Parathyroid adenoma (tissue), 2 donors: ENCODE measurements at regions not wholly inside any gene's neighbourhood (a gene's known extent, or its start where the extent isn't known, plus 50 kb on each side); places are given as distances from the start of the nearest gene placed in this dataset.
"Not testable (repeated sequence)": the region's sequence is repeated elsewhere in the genome, so short reads cannot be mapped to it uniquely, and the experiment has no call there.

Experiments
- H2AFZ ChIP-seq: fragments of 300-600 bp; sonication (generic); one replicate; pipeline ENCODE4 v1.7.0; 2017; ENCODE audit warnings: antibody characterized with exemption, mild to moderate bottlenecking
- H3K27ac ChIP-seq: fragments of 300-600 bp; sonication (generic); one replicate; pipeline ENCODE4 v1.7.0; 2017
- H3K27me3 ChIP-seq: fragments of 300-600 bp; sonication (generic); one replicate; pipeline ENCODE4 v1.7.0; 2017; ENCODE audit warnings: low read length; ENCODE audit not compliant: control insufficient read depth, insufficient read depth
- H3K36me3 ChIP-seq: fragments of 300-600 bp; sonication (generic); one replicate; pipeline ENCODE4 v1.7.0; 2017; ENCODE audit warnings: low read length; ENCODE audit not compliant: control insufficient read depth, insufficient read depth
- H3K4me1 ChIP-seq: fragments of 300-600 bp; sonication (generic); one replicate; pipeline ENCODE4 v1.7.0; 2017; ENCODE audit warnings: control low read depth
- H3K4me2 ChIP-seq: fragments of 300-600 bp; sonication (generic); one replicate; pipeline ENCODE4 v1.7.0; 2017; ENCODE audit warnings: low read length
- H3K4me3 ChIP-seq: fragments of 300-600 bp; sonication (generic); one replicate; pipeline ENCODE4 v1.7.0; 2017; ENCODE audit warnings: low read depth, low read length
- H3K79me2 ChIP-seq: fragments of 300-600 bp; sonication (generic); one replicate; pipeline ENCODE4 v1.7.0; 2017; ENCODE audit warnings: control low read depth
- H3K9ac ChIP-seq: fragments of 300-600 bp; sonication (generic); one replicate; pipeline ENCODE4 v1.7.0; 2017; ENCODE audit warnings: mild to moderate bottlenecking
- H3K9me3 ChIP-seq: fragments of 300-600 bp; sonication (generic); one replicate; pipeline ENCODE4 v1.7.0; 2017; ENCODE audit warnings: low read length; ENCODE audit not compliant: control insufficient read depth
- TF ChIP-seq, protein P1 (sequence below): fragments of 300-600 bp; sonication (generic); IDR thresholded peaks from one replicate; pipeline ENCODE4 v1.7.0; 2017; ENCODE audit warnings: antibody characterized with exemption, mild to moderate bottlenecking
- donor health status: primary hyperparathyroidism.

DNA sequence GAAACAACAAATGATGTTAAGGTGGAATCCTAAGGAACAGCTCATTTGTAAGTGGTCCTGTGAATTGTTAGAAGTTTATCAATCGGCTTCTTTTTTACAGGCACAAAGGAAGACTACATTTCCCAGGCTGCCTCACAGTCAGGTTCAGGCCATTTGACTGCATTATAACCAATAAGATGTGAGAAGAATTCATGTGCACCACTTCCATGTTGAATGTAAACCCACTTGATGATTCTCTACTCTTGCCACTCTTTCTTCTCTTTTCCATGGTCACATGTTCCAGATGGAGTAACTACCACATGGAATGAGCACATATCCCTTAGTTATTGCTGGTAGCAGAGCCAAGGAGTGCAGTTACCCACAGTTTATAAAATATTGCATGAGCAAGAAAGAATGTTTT, 67.1 kb upstream of the GZMB start:
- Histone ChIP-seq H3K79me2 (no peaks in the 10 kb centered on the region), H3K4me1 (no peaks in the 10 kb centered on the region), H3K9ac (no peak overlapping the region), H3K4me2 (no peak overlapping the region), H3K36me3 (no peaks in the 10 kb centered on the region), H3K27ac (no peak overlapping the region), H3K9me3 (no peaks in the 10 kb centered on the region), H3K4me3 (no peak overlapping the region), H2AFZ (no peak overlapping the region), H3K27me3 (no peaks in the 10 kb centered on the region)
- TF ChIP-seq, protein P1, sequence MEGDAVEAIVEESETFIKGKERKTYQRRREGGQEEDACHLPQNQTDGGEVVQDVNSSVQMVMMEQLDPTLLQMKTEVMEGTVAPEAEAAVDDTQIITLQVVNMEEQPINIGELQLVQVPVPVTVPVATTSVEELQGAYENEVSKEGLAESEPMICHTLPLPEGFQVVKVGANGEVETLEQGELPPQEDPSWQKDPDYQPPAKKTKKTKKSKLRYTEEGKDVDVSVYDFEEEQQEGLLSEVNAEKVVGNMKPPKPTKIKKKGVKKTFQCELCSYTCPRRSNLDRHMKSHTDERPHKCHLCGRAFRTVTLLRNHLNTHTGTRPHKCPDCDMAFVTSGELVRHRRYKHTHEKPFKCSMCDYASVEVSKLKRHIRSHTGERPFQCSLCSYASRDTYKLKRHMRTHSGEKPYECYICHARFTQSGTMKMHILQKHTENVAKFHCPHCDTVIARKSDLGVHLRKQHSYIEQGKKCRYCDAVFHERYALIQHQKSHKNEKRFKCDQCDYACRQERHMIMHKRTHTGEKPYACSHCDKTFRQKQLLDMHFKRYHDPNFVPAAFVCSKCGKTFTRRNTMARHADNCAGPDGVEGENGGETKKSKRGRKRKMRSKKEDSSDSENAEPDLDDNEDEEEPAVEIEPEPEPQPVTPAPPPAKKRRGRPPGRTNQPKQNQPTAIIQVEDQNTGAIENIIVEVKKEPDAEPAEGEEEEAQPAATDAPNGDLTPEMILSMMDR = no peak

DNA sequence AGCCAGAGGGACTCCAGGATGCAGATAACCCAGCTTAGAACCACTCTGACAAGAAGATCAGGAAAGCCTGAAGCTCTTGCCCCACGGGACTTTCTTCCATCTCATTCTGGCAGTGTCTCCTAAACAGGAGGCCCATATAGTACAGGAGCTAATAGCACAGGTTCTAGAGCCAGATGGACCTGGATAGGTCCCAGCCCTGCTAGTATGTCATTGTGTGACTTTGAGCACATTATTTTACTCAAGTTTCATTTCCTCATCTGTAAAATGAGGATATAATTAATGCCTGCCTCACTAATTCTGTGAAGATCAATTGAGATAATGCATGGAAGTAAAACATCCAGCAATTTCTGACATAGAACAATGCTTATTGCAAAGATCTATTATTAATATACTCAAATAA, 66.5 kb upstream of the GZMB start:
- no peak overlapping the region for H3K4me3 ChIP-seq
- no peak overlapping the region for H3K9ac ChIP-seq
- TF ChIP-seq, protein P1 = no peak
- H3K9me3 ChIP-seq = no peaks in the 10 kb centered on the region
- H3K79me2 ChIP-seq = no peaks in the 10 kb centered on the region
- H3K4me1 ChIP-seq = no peaks in the 10 kb centered on the region
- H2AFZ ChIP-seq = no peak overlapping the region
- H3K27me3 ChIP-seq = no peaks in the 10 kb centered on the region
- H3K36me3 ChIP-seq = no peaks in the 10 kb centered on the region
- no peak overlapping the region for H3K4me2 ChIP-seq
- H3K27ac ChIP-seq = no peak overlapping the region

DNA sequence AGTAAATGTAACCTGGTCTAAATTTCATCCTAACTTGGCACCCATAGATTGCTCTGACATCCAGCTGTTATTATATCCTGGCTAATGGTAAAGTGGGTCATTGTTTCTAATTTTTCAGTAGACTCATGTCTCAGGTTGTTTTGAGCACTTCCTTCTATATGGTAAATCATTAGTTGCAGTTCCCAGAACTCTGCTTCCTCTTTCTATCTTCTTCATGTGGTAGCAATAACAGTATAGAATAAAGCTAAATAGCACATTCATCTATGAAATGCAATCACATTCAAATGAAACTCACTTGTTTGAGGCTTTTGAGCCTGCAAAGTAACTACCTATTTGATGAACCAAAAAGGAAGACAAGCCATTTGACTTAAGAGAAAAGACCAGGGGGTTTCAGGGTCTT, 65.1 kb upstream of the GZMB start:
- no peaks in the 10 kb centered on the region for H3K27me3 ChIP-seq
- no peak overlapping the region for H3K9ac ChIP-seq
- no peak overlapping the region for H3K27ac ChIP-seq
- TF ChIP-seq, protein P1 = no peak
- H3K4me2 ChIP-seq = no peak overlapping the region
- H3K9me3 ChIP-seq = no peaks in the 10 kb centered on the region
- no peaks in the 10 kb centered on the region for H3K36me3 ChIP-seq
- H3K79me2 ChIP-seq = no peaks in the 10 kb centered on the region
- H3K4me1 ChIP-seq = no peaks in the 10 kb centered on the region
- no peak overlapping the region for H3K4me3 ChIP-seq
- H2AFZ ChIP-seq = no peak overlapping the region

DNA sequence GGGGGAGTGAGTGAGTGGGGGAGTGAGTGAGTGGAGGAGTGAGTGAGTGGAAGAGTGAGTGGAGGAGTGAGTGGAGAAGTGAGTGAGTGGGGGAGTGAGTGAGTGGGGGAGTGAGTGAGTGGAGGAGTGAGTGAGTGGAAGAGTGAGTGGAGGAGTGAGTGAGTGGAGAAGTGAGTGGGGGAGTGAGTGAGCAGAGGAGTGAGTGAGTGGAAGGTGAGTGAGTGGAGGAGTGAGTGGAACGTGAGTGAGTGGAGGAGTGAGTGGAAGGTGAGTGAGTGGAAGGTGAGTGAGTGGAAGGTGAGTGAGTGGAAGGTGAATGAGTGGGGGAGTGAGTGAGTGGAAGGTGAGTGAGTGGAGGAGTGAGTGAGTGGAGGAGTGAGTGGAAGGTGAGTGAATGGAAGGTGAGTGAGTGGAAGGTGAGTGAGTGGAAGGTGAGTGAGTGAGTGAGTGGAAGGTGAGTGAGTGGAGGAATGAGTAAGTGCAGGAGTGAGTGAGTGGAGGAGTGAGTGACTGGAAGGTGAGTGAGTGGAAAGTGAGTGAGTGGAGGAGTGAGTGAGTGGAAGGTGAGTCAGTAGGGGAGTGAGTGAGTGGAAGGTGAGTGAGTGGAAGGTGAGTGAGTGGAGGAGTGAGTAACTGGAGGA, 62.4 kb upstream of the GZMB start:
- not testable (repeated sequence) for H3K79me2 ChIP-seq, H3K4me3 ChIP-seq, H3K27ac ChIP-seq, H2AFZ ChIP-seq, H3K4me2 ChIP-seq, H3K27me3 ChIP-seq, H3K36me3 ChIP-seq, H3K9ac ChIP-seq, H3K4me1 ChIP-seq, H3K9me3 ChIP-seq

DNA sequence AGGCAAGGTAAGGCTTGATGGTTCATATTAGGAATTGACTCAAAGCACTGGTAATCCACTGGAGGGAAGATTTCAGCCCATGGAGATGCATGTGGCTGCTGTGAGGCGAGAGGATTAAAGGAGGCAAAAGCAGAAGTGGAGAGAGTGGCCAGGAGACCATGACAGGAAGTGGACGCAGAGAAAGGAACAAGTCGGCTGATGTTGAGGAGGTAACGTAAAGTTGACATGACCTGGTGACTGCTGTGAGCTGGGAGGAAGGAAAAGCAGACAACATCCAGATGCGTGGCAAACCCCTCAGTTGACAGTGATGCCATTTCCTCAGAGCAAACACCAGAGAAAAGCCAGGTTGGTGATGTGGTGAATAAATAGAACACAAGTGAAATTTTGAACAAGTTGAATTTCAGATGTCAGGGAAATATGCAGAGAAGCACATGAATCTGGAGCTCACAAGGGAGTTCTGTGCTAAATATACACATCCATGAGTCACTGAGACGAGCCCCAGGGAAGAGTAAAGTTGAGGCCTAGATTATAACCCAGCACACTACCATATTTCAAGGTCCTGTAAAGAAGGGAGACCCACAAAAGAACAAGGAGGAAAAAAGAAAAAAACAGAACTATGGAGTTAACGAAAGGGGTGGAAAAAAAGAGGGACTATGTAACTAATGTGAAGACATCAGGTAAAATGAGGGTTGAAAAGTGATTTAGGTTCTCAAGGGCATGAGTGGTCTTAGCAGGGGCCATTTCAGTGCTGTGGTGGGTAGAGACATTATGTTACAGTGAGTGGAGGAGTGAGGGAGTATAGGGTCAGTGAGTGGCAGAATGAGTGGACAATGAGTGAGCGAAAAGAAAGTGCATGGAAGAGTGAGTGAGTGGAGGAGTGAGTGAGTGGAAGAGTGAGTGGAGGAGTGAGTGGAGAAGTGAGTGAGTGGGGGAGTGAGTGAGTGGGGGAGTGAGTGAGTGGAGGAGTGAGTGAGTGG, 61.6 kb upstream of the GZMB start:
- Histone ChIP-seq H3K36me3 (no peaks in the 10 kb centered on the region), H3K4me2 (no peak overlapping the region), H2AFZ (no peak overlapping the region), H3K9ac (no peak overlapping the region), H3K79me2 (no peaks in the 10 kb centered on the region), H3K27ac (peak overlapping the region; percentile 29), H3K4me3 (no peak overlapping the region), H3K4me1 (no peaks in the 10 kb centered on the region), H3K9me3 (no peaks in the 10 kb centered on the region), H3K27me3 (no peaks in the 10 kb centered on the region)
- TF ChIP-seq, protein P1 = no peak
